ENCODE measurements at regions not wholly inside any gene's neighbourhood (a gene's known extent, or its start where the extent isn't known, plus 50 kb on each side); places are given as distances from the start of the nearest gene placed in this dataset.

DNA sequence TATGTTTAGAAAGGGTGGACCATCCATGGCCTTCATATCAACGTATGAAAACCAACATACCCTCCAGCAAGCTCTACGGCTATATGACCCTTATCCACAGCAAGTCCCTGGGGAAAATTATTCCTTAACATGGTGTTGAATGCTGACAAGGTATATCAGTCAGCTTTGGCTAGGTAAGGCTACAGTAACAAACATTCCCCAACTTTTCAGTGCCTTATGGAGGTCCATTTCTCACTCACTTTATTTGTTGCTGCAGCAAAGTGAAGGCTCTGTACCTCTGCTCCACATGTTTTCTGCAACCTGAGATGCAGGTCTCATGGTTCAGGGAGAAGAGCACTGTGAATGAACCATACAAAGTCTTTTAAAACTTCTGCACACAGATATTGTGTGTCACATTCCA lies 83.8 kb upstream of the TOX3 start:
- TF ChIP-seq, protein P1, sequence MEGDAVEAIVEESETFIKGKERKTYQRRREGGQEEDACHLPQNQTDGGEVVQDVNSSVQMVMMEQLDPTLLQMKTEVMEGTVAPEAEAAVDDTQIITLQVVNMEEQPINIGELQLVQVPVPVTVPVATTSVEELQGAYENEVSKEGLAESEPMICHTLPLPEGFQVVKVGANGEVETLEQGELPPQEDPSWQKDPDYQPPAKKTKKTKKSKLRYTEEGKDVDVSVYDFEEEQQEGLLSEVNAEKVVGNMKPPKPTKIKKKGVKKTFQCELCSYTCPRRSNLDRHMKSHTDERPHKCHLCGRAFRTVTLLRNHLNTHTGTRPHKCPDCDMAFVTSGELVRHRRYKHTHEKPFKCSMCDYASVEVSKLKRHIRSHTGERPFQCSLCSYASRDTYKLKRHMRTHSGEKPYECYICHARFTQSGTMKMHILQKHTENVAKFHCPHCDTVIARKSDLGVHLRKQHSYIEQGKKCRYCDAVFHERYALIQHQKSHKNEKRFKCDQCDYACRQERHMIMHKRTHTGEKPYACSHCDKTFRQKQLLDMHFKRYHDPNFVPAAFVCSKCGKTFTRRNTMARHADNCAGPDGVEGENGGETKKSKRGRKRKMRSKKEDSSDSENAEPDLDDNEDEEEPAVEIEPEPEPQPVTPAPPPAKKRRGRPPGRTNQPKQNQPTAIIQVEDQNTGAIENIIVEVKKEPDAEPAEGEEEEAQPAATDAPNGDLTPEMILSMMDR (IDR thresholded peaks at IDR 0.05), result no peak
- TF ChIP-seq POLR2A (IDR thresholded peaks at IDR 0.05), result no peak

All from testis (tissue), 2 donors.